Epithelial cell of esophagus (primary cell): ENCODE measurements at regions not wholly inside any gene's neighbourhood (a gene's known extent, or its start where the extent isn't known, plus 50 kb on each side); places are given as distances from the start of the nearest gene placed in this dataset.
A peak's percentile ranks its signal among the peaks of the same experiment; 100 is the strongest.

Experiments
- DNase-seq: peaks from one replicate; pipeline ENCODE4 v3.0.0; 2010; ENCODE audit warnings: low read depth
- H3K4me3 ChIP-seq: 2 replicates; pipeline ENCODE4 v1.5.1; 2011; ENCODE audit warnings: mild to moderate bottlenecking, low read length, control low read depth
- CTCF ChIP-seq: IDR thresholded peaks from 2 replicates; pipeline ENCODE4 v1.5.1; 2011; ENCODE audit warnings: low read depth, mild to moderate bottlenecking, low read length, control low read depth, inconsistent platforms; ENCODE audit not compliant: insufficient read depth; ENCODE audit errors: missing control alignments

GRCh38 chr16:64459402-64459801 is 662.5 kb downstream of the CDH11 start:
- TF ChIP-seq CTCF, result no peak
- peak; percentile 27 for DNase-seq
- H3K4me3 ChIP-seq, result no peak overlapping the region

GRCh38 chr16:64455275-64455674 is 666.6 kb downstream of the CDH11 start:
- H3K4me3 ChIP-seq, result no peak overlapping the region
- peak; percentile 37 for DNase-seq
- no peak for TF ChIP-seq CTCF

DNA sequence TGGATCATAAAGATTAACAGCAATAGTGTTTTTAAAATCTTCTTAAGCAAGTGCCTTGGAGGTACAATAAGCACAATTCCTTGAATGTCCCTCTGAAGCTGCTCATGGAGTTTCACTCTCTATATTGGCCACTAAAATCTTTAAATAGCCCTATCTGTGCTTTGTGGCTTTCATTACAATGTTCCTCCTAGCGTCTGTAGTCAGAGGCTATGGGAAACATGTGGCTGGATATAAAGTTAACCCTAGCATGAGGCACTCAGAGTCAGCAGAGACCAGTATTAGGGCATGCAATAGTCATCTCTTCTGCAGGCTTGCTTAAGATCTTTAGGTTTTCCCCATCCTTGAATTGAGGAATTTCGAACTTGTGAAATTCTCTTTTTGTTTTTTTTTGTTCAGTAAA is 668.2 kb downstream of the CDH11 start:
- TF ChIP-seq CTCF, result no peak
- DNase-seq, result no peak
- H3K4me3 ChIP-seq, result no peak overlapping the region

DNA sequence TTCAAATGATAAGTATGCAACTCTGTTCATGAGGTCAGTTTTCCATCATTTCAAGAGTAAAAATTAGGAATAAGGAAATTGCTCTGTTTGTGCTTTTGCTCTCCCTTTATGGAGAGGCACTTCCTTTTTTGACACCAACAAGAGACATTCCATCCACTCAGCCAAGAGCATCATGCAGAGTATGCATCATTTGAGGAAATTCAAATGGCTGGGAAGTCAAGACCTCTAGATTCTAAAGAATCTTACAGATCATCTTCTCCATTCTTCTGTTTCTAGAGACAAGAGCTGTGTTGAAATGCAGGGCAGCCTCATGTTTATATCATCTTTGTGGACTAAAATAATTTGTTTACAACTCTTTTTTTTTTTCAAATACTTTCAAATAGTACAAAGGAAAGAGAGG is 669.4 kb downstream of the CDH11 start:
- no peak for DNase-seq
- no peak overlapping the region for H3K4me3 ChIP-seq
- TF ChIP-seq CTCF, result no peak

- H3K4me3 ChIP-seq, result no peak overlapping the region
- peak; percentile 44 for DNase-seq
- TF ChIP-seq CTCF, result no peak
Measured at GRCh38 chr16:64450177-64450576, 671.7 kb downstream of the CDH11 start.

GRCh38 chr16:64449506-64449905 is 672.4 kb downstream of the CDH11 start:
- TF ChIP-seq CTCF, result no peak
- H3K4me3 ChIP-seq, result no peak overlapping the region
- no peak for DNase-seq

DNA sequence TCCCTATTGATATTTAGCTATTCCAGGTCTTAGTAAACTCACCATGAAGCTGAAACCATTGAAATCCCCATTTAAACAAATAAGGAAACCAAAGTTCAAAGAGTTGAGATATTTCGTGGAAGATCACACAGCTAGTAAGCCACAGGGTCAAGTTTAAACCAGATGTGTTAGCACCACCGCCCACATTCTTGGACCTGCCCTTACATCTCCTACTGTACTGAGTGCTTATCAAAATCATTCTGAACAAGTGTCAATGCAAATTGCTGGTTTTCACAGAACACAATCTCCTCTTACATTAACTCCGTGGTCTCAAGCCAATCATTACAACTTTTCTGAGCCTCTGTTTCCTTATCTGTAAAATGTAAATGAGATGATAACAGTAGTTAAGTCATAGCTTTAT is 676.2 kb downstream of the CDH11 start:
- DNase-seq, result no peak
- no peak overlapping the region for H3K4me3 ChIP-seq
- no peak for TF ChIP-seq CTCF
